GM21717 (cell line): ENCODE measurements at regions not wholly inside any gene's neighbourhood (a gene's known extent, or its start where the extent isn't known, plus 50 kb on each side); places are given as distances from the start of the nearest gene placed in this dataset.

Experiments
- ATAC-seq: cut with Tn5 transposase; IDR thresholded peaks from one replicate; pipeline ENCODE4 v1.9.1; 2021; ENCODE audit warnings: mild to moderate bottlenecking, moderate library complexity; ENCODE audit not compliant: unreplicated experiment

- no peak for ATAC-seq
Observed at GRCh38 chr3:106018929-106019550, 150.2 kb upstream of the CBLB start.

- ATAC-seq, result no peak
Observed at GRCh38 chr3:106022913-106023312, 154.1 kb upstream of the CBLB start.

GRCh38 chr3:106025151-106025722 is 156.4 kb upstream of the CBLB start:
- no peak for ATAC-seq

- no peak for ATAC-seq
Observed at GRCh38 chr3:106029954-106030626, 161.3 kb upstream of the CBLB start.

- ATAC-seq, result no peak
Observed at GRCh38 chr3:106030627-106030963, 161.8 kb upstream of the CBLB start.

- no peak for ATAC-seq
Observed at GRCh38 chr3:106032479-106032878, 163.7 kb upstream of the CBLB start.

- ATAC-seq, result no peak
Observed at GRCh38 chr3:106033654-106034053, 164.8 kb upstream of the CBLB start.

GRCh38 chr3:106034313-106034712 is 165.5 kb upstream of the CBLB start:
- ATAC-seq, result no peak

GRCh38 chr3:106035619-106036018 is 166.8 kb upstream of the CBLB start:
- ATAC-seq, result no peak

- no peak for ATAC-seq
Observed at GRCh38 chr3:106036696-106037095, 167.9 kb upstream of the CBLB start.

GRCh38 chr3:106047221-106047620 is 178.4 kb upstream of the CBLB start:
- no peak for ATAC-seq

GRCh38 chr3:106048946-106049481 is 180.2 kb upstream of the CBLB start:
- no peak for ATAC-seq

GRCh38 chr3:106049821-106050220 is 181.0 kb upstream of the CBLB start:
- ATAC-seq, result no peak

- ATAC-seq, result no peak
Observed at GRCh38 chr3:106056931-106057330, 188.1 kb upstream of the CBLB start.

GRCh38 chr3:106058475-106058874 is 189.7 kb upstream of the CBLB start:
- ATAC-seq, result no peak

- no peak for ATAC-seq
Observed at GRCh38 chr3:106059953-106060517, 191.2 kb upstream of the CBLB start.

GRCh38 chr3:106063909-106064308 is 195.1 kb upstream of the CBLB start:
- ATAC-seq, result no peak

GRCh38 chr3:106065831-106066230 is 197.0 kb upstream of the CBLB start:
- no peak for ATAC-seq

GRCh38 chr3:106067711-106068110 is 198.9 kb upstream of the CBLB start:
- ATAC-seq, result peak; percentile 76

- no peak for ATAC-seq
Observed at GRCh38 chr3:106068381-106068780, 199.6 kb upstream of the CBLB start.

GRCh38 chr3:106068795-106069194 is 200.0 kb upstream of the CBLB start:
- ATAC-seq, result peak; percentile 76

- no peak for ATAC-seq
Observed at GRCh38 chr3:106070187-106070586, 201.4 kb upstream of the CBLB start.
